ENCODE measurements at regions not wholly inside any gene's neighbourhood (a gene's known extent, or its start where the extent isn't known, plus 50 kb on each side); places are given as distances from the start of the nearest gene placed in this dataset.

DNA sequence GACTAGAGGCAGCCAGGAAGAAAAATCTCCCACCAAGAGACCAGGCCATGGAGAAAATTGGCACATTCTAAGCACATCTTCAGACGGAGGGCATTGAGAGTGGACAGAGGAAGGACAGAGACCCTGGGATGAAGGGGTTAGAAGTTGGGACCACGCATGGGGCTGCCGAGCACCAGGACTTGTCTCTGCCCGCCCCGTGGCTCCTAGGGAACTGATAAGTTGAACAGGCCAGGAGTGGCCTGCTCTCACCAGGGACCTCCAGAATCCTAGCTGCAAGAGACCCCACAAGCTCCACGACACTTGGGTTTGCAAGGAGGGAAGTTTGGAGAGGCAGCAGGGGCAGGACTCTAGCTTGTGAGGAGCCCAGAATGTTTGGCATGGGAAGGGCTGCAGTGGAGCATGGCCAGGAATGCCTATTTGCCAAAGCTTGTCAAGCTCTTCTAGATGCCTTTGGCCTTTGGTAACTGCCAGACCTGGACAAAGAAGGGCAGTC, 355.1 kb downstream of the NSUN3 start:
- Histone ChIP-seq H3K79me2 (ENCODE audit: insufficient read depth, low read length) (no peaks in the 10 kb centered on the region), H3K27me3 (ENCODE audit: insufficient read depth, low read length) (no peaks in the 10 kb centered on the region), H3K36me3 (ENCODE audit: insufficient read depth, low read length) (no peaks in the 10 kb centered on the region), H3F3A (ENCODE audit: insufficient read depth, low read length) (no peaks in the 10 kb centered on the region), H3K27ac (ENCODE audit: low read depth, low read length, poor library complexity, severe bottlenecking) (no peak overlapping the region), H4K20me1 (ENCODE audit: insufficient read depth, low read length) (no peaks in the 10 kb centered on the region), H3K4me1 (ENCODE audit: insufficient read depth, low read length, severe bottlenecking) (no peaks in the 10 kb centered on the region), H2AFZ (ENCODE audit: low read length) (no peak overlapping the region), H3K4me2 (ENCODE audit: low read length) (no peak overlapping the region), H3K9me3 (ENCODE audit: low read length) (no peaks in the 10 kb centered on the region), H3K9ac (ENCODE audit: low read length) (no peak overlapping the region), H3K4me3 (ENCODE audit: low read depth, low read length, poor library complexity, severe bottlenecking) (no peak overlapping the region), H3K9me2 (ENCODE audit: low read depth, low read length) (no peaks in the 10 kb centered on the region)
- TF ChIP-seq, protein P1, sequence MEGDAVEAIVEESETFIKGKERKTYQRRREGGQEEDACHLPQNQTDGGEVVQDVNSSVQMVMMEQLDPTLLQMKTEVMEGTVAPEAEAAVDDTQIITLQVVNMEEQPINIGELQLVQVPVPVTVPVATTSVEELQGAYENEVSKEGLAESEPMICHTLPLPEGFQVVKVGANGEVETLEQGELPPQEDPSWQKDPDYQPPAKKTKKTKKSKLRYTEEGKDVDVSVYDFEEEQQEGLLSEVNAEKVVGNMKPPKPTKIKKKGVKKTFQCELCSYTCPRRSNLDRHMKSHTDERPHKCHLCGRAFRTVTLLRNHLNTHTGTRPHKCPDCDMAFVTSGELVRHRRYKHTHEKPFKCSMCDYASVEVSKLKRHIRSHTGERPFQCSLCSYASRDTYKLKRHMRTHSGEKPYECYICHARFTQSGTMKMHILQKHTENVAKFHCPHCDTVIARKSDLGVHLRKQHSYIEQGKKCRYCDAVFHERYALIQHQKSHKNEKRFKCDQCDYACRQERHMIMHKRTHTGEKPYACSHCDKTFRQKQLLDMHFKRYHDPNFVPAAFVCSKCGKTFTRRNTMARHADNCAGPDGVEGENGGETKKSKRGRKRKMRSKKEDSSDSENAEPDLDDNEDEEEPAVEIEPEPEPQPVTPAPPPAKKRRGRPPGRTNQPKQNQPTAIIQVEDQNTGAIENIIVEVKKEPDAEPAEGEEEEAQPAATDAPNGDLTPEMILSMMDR (IDR thresholded peaks at IDR 0.05; ENCODE audit: low read length), result no peak
- no peak for TF ChIP-seq EZH2 (IDR thresholded peaks at IDR 0.05; ENCODE audit: borderline replicate concordance, low read length)

- no peak overlapping the region for H3K9ac ChIP-seq (ENCODE audit: low read length)
- no peaks in the 10 kb centered on the region for H3F3A ChIP-seq (ENCODE audit: insufficient read depth, low read length)
- TF ChIP-seq, protein P1 (IDR thresholded peaks at IDR 0.05; ENCODE audit: low read length), result no peak
- no peak for TF ChIP-seq EZH2 (IDR thresholded peaks at IDR 0.05; ENCODE audit: borderline replicate concordance, low read length)
- no peaks in the 10 kb centered on the region for H3K27me3 ChIP-seq (ENCODE audit: insufficient read depth, low read length)
- no peaks in the 10 kb centered on the region for H3K9me3 ChIP-seq (ENCODE audit: low read length)
- no peaks in the 10 kb centered on the region for H3K9me2 ChIP-seq (ENCODE audit: low read depth, low read length)
- H3K4me3 ChIP-seq (ENCODE audit: low read depth, low read length, poor library complexity, severe bottlenecking), result no peak overlapping the region
- no peaks in the 10 kb centered on the region for H3K36me3 ChIP-seq (ENCODE audit: insufficient read depth, low read length)
- H3K4me1 ChIP-seq (ENCODE audit: insufficient read depth, low read length, severe bottlenecking), result no peaks in the 10 kb centered on the region
- H3K27ac ChIP-seq (ENCODE audit: low read depth, low read length, poor library complexity, severe bottlenecking), result no peak overlapping the region
- no peaks in the 10 kb centered on the region for H4K20me1 ChIP-seq (ENCODE audit: insufficient read depth, low read length)
- H2AFZ ChIP-seq (ENCODE audit: low read length), result no peak overlapping the region
- H3K79me2 ChIP-seq (ENCODE audit: insufficient read depth, low read length), result no peaks in the 10 kb centered on the region
- H3K4me2 ChIP-seq (ENCODE audit: low read length), result no peak overlapping the region
Observed at GRCh38 chr3:94420931-94421330, 358.1 kb downstream of the NSUN3 start.

- Histone ChIP-seq H3K4me2 (ENCODE audit: low read length) (no peak overlapping the region), H3K9me3 (ENCODE audit: low read length) (no peaks in the 10 kb centered on the region), H3K9me2 (ENCODE audit: low read depth, low read length) (no peaks in the 10 kb centered on the region), H2AFZ (ENCODE audit: low read length) (no peak overlapping the region), H3K27me3 (ENCODE audit: insufficient read depth, low read length) (no peaks in the 10 kb centered on the region), H3K27ac (ENCODE audit: low read depth, low read length, poor library complexity, severe bottlenecking) (no peak overlapping the region), H3K4me1 (ENCODE audit: insufficient read depth, low read length, severe bottlenecking) (no peaks in the 10 kb centered on the region), H4K20me1 (ENCODE audit: insufficient read depth, low read length) (no peaks in the 10 kb centered on the region), H3K79me2 (ENCODE audit: insufficient read depth, low read length) (no peaks in the 10 kb centered on the region), H3K9ac (ENCODE audit: low read length) (no peak overlapping the region), H3K36me3 (ENCODE audit: insufficient read depth, low read length) (no peaks in the 10 kb centered on the region), H3K4me3 (ENCODE audit: low read depth, low read length, poor library complexity, severe bottlenecking) (no peak overlapping the region), H3F3A (ENCODE audit: insufficient read depth, low read length) (no peaks in the 10 kb centered on the region)
- no peak for TF ChIP-seq EZH2 (IDR thresholded peaks at IDR 0.05; ENCODE audit: borderline replicate concordance, low read length)
- TF ChIP-seq, protein P1 (IDR thresholded peaks at IDR 0.05; ENCODE audit: low read length), result no peak
Observed at GRCh38 chr3:94423578-94423977, 360.7 kb downstream of the NSUN3 start.
